ENCODE measurements at regions not wholly inside any gene's neighbourhood (a gene's known extent, or its start where the extent isn't known, plus 50 kb on each side); places are given as distances from the start of the nearest gene placed in this dataset.

- H3K4me3 Mint-ChIP-seq (ENCODE audit: unreplicated experiment): no peak overlapping the region
- H3K4me1 ChIP-seq (ENCODE audit: insufficient read depth, low read length): no peaks in the 10 kb centered on the region
- H3K4me3 ChIP-seq (ENCODE audit: insufficient read depth, low read depth, low read length): no peak overlapping the region
- H3K27me3 ChIP-seq (ENCODE audit: insufficient read depth, low read length): no peaks in the 10 kb centered on the region
- H3K9me3 Mint-ChIP-seq (ENCODE audit: unreplicated experiment): no peaks in the 10 kb centered on the region
- DNase-seq (ENCODE audit: low read depth): no peak
- H4K20me1 ChIP-seq (ENCODE audit: insufficient read depth, low read length): no peaks in the 10 kb centered on the region
- no peaks in the 10 kb centered on the region for H3K36me3 ChIP-seq (ENCODE audit: insufficient read depth, low read length)
- no peak overlapping the region for H2AFZ ChIP-seq (ENCODE audit: low read depth, low read length)
- H3K27ac Mint-ChIP-seq (ENCODE audit: unreplicated experiment): no peak overlapping the region
- peaks cover 8% of the 10 kb centered on the region for H3K27me3 Mint-ChIP-seq (ENCODE audit: low read depth, unreplicated experiment)
- H3K9ac ChIP-seq (ENCODE audit: low read length): no peak overlapping the region
- H3K9me3 ChIP-seq (ENCODE audit: insufficient read depth, low read depth, low read length): no peaks in the 10 kb centered on the region
- FAIRE-seq: no peak
- no peaks in the 10 kb centered on the region for H3K4me1 Mint-ChIP-seq (ENCODE audit: low read depth, unreplicated experiment)
- H3K4me2 ChIP-seq (ENCODE audit: low read length): no peak overlapping the region
- no peaks in the 10 kb centered on the region for H3K79me2 ChIP-seq (ENCODE audit: insufficient read depth, low read length)
- no peak overlapping the region for H3K27ac ChIP-seq (ENCODE audit: low read depth, low read length)
- TF ChIP-seq CTCF (IDR thresholded peaks at IDR 0.05; ENCODE audit: insufficient read depth, low read depth, low read length) (no peak), EZH2 (IDR thresholded peaks at IDR 0.05; ENCODE audit: insufficient read depth, low read length) (no peak)
- no peaks in the 10 kb centered on the region for H3K36me3 Mint-ChIP-seq (ENCODE audit: low read depth, unreplicated experiment)
These were observed 223.0 kb downstream of the EBLN2 start for GRCh38 chr3:73284472-73284871.

- no peaks in the 10 kb centered on the region for H3K4me1 Mint-ChIP-seq (ENCODE audit: low read depth, unreplicated experiment)
- Histone ChIP-seq H3K9ac (ENCODE audit: low read length) (no peak overlapping the region), H4K20me1 (ENCODE audit: insufficient read depth, low read length) (no peaks in the 10 kb centered on the region), H3K4me2 (ENCODE audit: low read length) (no peak overlapping the region), H2AFZ (ENCODE audit: low read depth, low read length) (no peak overlapping the region), H3K79me2 (ENCODE audit: insufficient read depth, low read length) (no peaks in the 10 kb centered on the region), H3K27me3 (ENCODE audit: insufficient read depth, low read length) (peaks cover 4% of the 10 kb centered on the region), H3K9me3 (ENCODE audit: insufficient read depth, low read depth, low read length) (no peaks in the 10 kb centered on the region), H3K36me3 (ENCODE audit: insufficient read depth, low read length) (no peaks in the 10 kb centered on the region), H3K27ac (ENCODE audit: low read depth, low read length) (no peak overlapping the region), H3K4me1 (ENCODE audit: insufficient read depth, low read length) (no peaks in the 10 kb centered on the region), H3K4me3 (ENCODE audit: insufficient read depth, low read depth, low read length) (no peak overlapping the region)
- no peaks in the 10 kb centered on the region for H3K9me3 Mint-ChIP-seq (ENCODE audit: unreplicated experiment)
- no peaks in the 10 kb centered on the region for H3K36me3 Mint-ChIP-seq (ENCODE audit: low read depth, unreplicated experiment)
- FAIRE-seq (no peak), DNase-seq (ENCODE audit: low read depth) (no peak)
- H3K27ac Mint-ChIP-seq (ENCODE audit: unreplicated experiment): no peak overlapping the region
- TF ChIP-seq EZH2 (IDR thresholded peaks at IDR 0.05; ENCODE audit: insufficient read depth, low read length) (no peak), CTCF (IDR thresholded peaks at IDR 0.05; ENCODE audit: insufficient read depth, low read depth, low read length) (no peak)
- peaks cover 4% of the 10 kb centered on the region for H3K27me3 Mint-ChIP-seq (ENCODE audit: low read depth, unreplicated experiment)
- no peak overlapping the region for H3K4me3 Mint-ChIP-seq (ENCODE audit: unreplicated experiment)
These were observed 230.1 kb downstream of the EBLN2 start for GRCh38 chr3:73291541-73291940.

- Histone ChIP-seq H3K79me2 (ENCODE audit: insufficient read depth, low read length) (no peaks in the 10 kb centered on the region), H3K36me3 (ENCODE audit: insufficient read depth, low read length) (no peaks in the 10 kb centered on the region), H4K20me1 (ENCODE audit: insufficient read depth, low read length) (no peaks in the 10 kb centered on the region), H3K4me3 (ENCODE audit: insufficient read depth, low read depth, low read length) (no peak overlapping the region), H3K4me1 (ENCODE audit: insufficient read depth, low read length) (no peaks in the 10 kb centered on the region), H3K4me2 (ENCODE audit: low read length) (no peak overlapping the region), H2AFZ (ENCODE audit: low read depth, low read length) (no peak overlapping the region), H3K27ac (ENCODE audit: low read depth, low read length) (no peak overlapping the region), H3K9ac (ENCODE audit: low read length) (no peak overlapping the region), H3K27me3 (ENCODE audit: insufficient read depth, low read length) (peaks cover 4% of the 10 kb centered on the region), H3K9me3 (ENCODE audit: insufficient read depth, low read depth, low read length) (no peaks in the 10 kb centered on the region)
- H3K9me3 Mint-ChIP-seq (ENCODE audit: unreplicated experiment): no peaks in the 10 kb centered on the region
- no peak overlapping the region for H3K4me3 Mint-ChIP-seq (ENCODE audit: unreplicated experiment)
- no peak for TF ChIP-seq CTCF (IDR thresholded peaks at IDR 0.05; ENCODE audit: insufficient read depth, low read depth, low read length)
- TF ChIP-seq EZH2 (IDR thresholded peaks at IDR 0.05; ENCODE audit: insufficient read depth, low read length): no peak
- no peak overlapping the region for H3K27ac Mint-ChIP-seq (ENCODE audit: unreplicated experiment)
- no peaks in the 10 kb centered on the region for H3K4me1 Mint-ChIP-seq (ENCODE audit: low read depth, unreplicated experiment)
- no peak for DNase-seq (ENCODE audit: low read depth)
- no peak for FAIRE-seq
- H3K36me3 Mint-ChIP-seq (ENCODE audit: low read depth, unreplicated experiment): no peaks in the 10 kb centered on the region
- H3K27me3 Mint-ChIP-seq (ENCODE audit: low read depth, unreplicated experiment): peaks cover under 1% of the 10 kb centered on the region
These were observed 230.8 kb downstream of the EBLN2 start for GRCh38 chr3:73292220-73292619.
